GM19438 (cell line): ENCODE measurements at regions not wholly inside any gene's neighbourhood (a gene's known extent, or its start where the extent isn't known, plus 50 kb on each side); places are given as distances from the start of the nearest gene placed in this dataset.

Experiments
- ATAC-seq: cut with Tn5 transposase; IDR thresholded peaks from one replicate; pipeline ENCODE4 v1.9.1; 2021; ENCODE audit warnings: low read depth; ENCODE audit not compliant: unreplicated experiment

DNA sequence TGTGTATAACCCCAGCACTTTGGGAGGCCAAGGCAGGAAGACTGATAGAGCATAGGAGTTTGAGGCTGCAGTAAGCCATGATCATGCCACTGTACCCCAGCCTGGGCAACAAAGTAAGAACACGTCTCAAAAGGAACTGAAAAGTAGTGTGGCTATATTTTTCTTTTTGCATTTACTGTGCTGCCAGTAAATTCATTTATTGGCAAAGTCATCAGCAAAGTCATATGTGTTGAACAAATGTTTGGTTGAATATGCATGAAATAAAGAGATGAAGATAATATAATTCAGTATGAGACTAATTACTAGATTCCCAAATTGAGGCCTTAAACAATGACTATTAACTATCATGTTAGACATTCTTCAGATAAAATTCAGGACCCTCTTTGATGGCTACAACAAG, 829.1 kb downstream of the PCDH7 start:
- no peak for ATAC-seq

DNA sequence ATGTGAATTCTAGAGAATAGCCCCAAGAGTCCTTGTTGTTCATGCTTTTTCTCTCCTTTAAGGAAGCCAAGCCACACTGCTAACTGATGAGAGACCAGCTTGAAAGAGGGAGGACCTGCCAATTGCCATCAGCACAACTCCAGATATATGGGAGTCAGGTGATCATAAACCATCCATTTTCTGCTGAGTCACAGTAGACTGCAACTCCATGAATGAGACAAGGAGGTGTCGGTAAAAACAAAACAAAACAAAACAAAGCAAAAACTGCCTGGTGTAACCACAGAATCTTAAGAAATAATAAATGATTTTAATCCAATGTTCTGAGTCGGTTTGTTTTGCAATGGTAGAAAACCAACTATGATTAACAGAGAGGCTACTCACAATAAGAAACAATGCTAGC, 837.3 kb downstream of the PCDH7 start:
- no peak for ATAC-seq

DNA sequence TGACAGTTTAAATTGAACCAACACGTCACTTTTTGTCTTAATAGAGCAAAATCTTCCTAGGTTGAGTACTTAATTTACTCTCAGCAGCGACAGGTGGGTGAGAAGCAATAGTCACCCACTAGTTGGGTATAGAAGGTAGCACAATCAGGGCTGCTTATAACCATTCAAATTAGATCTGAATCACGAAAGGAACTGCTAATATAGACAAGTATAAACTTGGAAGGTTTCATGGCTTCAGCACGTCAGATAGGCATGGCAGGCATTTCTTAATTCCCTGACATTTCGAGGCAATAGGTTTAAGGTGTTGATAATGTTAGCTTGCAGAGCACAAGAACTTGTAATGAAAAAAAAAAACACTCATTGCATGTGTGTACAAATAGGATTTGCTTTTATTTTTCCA, 853.4 kb downstream of the PCDH7 start:
- ATAC-seq: no peak

DNA sequence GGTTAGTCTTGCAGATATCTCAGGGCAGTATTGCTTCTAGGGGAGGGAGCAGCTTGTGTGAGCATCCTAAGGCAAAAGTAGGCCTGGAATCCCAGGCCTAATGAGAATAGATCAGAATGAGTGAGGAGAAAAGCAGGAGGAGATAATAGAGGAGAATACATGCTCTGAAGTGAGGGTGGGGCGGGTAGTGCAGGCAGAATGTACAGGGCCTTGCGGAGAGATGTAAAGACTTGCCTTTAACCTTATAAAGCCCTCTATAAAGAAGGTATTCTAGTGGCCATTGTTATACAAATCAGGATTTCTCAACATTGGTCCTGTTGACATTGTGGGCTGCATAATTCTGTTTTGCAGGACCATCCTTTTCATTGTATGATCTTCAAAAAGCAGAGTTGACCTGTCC, 855.3 kb downstream of the PCDH7 start:
- ATAC-seq: no peak

DNA sequence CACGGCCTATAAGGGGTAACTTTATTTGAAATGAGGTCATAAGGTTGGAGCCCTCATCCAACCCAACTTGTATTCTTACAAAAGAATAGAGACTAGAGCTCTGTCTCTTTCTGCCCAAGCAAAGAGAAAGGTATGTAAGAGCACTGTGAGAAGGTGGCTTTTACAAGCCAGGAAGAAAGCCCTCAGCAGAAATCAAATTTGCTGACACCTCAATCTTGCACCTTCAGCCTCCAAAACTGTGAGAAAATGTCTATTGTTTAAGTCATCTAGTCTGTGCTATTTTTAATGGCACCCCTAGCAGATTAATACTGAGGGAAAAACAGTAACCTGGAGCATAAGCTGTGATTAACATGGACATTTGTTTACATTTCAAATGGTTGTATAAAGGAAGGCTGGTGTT, 860.7 kb downstream of the PCDH7 start:
- ATAC-seq: no peak

DNA sequence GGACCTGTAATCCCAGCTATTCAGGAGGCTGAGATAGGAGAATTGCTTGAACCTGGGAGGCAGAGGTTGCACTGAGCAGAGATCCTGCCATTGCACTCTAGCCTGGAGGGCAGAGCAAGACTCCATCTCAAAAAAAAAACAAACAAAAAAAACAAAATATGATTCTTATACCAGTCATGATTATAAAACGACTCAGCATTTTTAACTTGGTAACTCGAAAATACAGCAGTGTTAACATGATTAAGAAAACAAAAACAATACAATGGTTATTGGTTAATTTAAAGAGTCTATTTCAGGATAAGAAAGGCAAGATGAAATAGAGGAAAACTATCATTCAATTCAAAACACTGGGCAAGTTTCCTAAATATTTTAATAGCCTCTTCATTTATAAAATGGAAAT, 865.3 kb downstream of the PCDH7 start:
- no peak for ATAC-seq

DNA sequence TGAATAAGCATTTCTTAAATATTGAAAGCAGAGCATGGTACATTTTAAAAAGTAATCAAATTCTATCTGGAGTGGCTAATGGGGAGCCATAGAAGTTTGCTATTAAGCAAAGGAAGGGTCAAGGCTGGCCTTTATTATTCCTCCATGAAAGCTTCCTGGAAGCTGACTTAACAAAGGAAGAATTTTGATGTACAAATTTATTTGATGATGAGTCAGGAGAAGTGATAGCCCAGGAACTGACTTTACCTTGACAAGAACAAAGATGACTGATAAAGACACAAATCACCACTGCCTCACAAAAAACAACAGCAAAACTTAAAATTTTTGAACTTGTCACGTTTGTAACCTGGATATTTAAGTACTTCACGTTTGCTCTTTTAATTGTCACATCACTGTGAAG, 872.1 kb downstream of the PCDH7 start:
- no peak for ATAC-seq

DNA sequence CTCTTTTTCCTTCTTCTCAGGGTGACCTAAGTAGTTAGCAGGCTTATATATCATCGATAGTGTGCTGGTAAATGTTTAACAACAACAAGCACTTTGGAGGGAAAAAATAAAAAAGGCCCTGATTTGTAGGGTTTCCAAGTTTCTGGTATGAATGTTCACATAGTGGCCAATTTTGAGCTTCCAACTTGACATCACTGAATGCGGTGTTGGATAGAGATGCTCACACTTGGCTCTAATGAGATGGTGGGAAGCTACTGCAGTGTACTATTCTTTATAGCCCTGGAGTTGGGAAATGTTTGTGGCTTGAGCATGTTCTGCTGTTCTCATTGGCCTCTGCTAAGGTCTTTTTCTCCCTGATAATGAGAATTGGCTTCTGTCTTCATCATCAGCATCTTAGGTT, 875.3 kb downstream of the PCDH7 start:
- no peak for ATAC-seq

DNA sequence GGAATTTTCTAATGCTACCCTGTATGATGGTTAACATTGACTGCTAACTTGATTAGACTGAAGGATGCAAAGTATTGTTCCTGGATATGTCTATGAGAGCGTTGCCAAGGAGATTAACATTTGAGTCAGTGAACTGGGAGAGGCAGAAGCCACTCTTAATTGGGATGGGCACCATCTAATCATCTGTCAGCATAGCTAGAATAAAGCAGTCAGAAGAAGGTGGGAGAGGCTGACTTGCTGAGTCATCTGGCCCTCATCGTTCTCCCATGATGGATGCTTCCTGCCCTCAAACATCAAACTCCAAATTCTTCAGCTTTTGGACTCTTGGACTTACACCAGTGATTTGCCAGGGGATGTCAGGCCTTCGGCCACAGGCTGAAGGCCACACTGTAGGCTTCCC, 878.5 kb downstream of the PCDH7 start:
- no peak for ATAC-seq

DNA sequence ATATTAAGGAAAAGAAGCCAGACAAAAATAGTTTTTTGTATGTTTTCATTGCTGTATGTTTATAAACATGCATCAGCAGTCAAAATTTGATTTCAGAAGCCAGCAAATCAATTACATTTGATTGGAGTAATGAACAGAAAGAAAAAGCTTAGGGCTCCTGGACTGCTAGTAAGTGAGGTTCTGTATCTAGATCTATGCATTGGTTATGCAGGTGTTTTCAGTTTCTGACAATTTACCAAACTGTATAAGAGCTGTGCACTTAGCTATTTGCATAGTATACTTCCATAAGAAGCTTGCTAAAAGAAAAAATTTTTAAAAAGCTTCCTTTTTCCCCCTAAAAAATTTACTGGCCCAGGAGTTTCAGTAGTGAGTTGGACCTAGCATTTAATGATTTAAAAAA, 881.6 kb downstream of the PCDH7 start:
- no peak for ATAC-seq

DNA sequence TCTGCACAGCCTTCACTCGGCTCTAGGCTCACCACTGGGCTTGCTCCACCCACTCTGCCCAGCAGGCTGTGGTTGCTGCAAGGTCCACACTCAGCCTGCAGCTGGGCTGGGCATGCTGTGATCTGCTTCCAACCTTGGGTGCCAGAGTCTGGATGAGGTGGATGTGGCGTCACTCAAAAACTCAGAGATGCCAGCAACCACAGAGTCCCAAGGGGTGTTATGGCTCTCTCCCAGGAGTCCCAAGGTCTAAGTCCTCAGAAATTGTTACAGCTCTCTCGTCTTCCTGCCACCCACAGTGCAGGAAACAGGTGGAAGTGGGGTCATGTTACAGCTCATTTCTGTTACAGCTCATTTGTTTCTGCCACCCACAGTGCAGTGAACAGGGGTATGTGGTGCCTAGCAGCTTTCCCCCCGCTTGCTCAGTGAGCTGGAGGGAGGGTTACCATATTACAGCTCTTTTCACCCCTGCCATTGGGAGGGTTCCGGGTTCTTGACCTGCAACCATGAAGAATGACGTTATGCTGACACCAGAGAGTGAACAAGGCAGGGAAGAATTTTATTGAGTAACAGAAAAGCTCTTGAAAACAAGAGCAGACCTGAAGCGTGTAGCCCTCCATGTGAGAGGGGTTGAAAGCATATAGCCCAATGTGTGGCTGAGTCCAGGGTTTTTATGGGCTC, 893.9 kb downstream of the PCDH7 start:
- no peak for ATAC-seq

DNA sequence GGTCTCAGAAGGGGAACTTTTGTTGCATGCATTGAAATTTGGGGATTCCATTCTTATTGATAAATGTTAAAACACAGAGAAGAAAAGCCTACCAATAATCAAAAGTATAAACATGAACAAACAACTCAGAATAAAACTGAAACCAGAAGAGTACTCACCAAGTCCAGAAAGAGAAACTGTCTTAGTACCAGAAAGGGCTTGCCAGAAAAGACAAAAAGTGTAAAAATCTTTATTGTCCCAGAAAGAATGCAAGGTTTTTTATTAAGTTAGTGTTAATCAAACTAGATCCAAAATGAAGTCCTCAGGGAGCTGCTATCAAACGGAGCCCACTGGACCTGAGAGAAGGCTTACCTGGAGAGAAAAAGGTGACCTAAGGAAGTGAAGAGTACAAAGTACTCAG, 897.5 kb downstream of the PCDH7 start:
- ATAC-seq: no peak

DNA sequence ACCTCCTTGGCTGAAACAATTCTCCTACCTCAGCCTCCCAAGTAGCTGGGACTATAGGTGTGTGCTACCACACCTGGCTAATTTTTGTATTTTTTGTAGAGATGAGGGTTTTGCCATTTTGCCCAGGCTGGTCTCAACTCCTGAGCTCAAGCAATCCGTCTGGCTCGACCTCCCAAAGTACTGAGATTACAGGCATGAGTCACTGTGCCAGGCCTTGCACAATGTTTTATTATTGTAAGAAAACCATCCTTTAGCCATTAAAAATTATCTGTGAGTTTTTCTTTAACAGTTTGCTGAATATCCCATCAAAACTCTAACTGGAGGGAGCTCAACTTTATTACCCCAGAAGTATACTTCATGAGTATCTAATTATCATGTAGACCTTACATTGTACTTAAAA, 900.3 kb downstream of the PCDH7 start:
- no peak for ATAC-seq

DNA sequence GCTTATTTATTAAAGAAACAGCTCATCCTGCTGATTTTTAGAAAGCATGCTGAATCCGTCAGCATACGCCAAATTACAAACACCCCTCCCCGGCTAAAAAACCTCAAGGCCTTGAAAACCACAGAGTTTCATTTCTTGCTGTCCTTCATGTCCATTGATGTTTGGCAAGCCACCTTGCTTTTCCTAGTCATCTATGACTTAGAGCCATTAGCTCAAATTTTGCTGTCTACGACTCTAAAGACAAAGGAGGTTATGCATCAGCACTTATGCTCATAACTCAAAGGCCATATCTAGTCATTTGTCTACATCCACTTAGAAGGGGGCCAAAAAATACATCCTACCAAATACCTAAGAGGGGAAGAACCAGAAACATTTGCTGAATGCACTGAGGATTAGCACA, 925.1 kb downstream of the PCDH7 start:
- ATAC-seq: no peak

DNA sequence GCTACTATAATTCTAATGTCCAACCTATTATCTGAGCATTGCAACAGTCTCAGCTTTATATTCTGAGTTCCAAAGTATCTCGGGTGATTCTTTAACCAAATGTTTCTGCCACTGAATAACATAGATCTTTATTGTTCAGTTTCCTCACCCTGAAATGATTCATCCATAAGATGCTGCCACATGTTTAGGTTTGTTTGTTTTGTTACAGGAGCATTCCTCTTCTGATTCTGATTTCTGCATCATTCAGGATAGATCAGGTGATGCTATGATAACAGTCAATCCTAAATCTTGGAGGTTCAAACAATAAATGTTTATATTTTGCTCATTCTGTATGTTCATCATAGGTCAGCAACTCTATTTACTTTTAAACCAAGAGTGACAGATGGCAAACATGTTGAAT, 927.6 kb downstream of the PCDH7 start:
- no peak for ATAC-seq

DNA sequence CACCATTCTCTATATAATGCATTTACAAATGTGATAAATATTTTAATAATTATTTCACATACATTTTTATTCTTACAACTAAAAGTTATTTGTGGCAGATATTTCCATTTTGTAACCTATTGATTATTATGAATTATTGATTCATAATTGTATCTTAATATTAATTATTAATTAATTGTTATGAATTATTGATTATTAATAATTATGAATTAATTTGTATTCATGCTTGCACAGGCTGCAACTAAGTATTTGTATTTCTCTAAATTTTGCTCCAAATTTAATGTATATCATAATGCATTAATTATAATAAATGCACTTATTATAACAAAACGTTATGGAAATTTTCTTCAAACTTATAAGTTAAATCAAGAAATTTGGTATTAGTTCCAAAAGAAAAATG, 929.7 kb downstream of the PCDH7 start:
- no peak for ATAC-seq

DNA sequence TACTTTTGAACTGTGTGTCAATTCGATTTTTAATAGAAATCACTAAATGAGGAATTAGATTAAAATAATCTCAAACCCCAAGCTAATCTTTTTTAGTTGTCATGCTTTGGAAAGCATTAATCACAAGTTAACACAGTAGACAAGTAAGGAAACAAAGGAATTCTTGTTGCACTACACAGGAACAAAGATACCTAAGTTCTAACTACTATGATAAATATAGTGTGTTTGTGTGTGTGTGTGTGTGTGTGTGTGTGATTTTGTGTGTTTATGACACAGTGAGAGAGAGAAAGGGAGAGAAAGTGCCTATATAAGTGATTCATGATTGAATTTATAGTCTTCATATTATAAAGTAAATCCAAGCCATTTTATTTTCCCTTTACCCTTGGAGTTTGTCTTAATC, 931.4 kb downstream of the PCDH7 start:
- ATAC-seq: no peak

DNA sequence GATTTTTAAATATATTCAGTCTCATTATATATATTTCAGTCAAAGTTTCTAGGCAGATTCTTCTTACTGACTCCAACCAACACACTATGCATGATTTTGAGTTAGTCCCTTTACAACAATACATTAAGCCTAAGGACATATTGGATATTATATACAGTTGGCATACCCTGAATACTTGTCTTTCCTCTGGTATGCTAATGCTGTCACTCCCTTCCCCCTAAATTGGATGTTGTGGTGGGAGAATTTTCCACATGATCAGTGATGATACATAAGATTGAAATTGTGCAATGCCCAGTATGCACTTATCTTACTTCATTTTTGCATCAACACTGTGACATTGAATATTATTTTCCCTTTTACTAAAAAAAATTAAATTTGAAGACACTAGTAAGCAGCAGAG, 935.2 kb downstream of the PCDH7 start:
- ATAC-seq: no peak

DNA sequence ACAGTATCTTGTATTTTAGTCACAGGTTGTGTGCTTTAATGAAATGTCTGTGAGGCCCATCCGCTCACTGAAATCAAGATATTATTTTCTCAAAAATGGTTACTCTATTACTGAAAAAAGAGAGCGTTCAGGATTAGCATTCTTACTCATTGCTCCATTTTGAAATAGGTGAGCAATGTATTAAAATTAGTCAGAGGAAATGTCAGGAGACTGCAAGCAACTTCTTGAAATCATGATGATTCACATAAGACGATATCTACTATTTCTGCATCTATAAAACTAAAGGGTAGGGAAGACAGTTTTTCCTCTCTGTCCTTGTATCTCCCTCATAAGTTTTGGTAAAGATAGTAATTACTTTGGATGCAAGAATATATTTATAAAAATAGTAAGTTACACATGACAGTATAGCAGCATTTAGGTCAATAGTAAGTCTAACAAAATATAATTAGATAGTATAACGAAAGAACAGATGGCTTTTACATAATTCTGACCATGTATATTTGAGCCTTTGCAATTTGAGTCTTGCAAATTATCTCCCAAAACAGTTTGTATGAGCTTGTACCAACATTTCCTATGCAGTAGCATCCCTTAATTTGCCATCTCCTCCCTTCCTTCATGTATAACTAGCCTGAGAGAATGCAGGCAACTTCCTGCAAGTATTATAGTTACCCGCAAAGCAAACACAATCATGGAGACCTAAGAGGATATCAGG, 937.8 kb downstream of the PCDH7 start:
- no peak for ATAC-seq

DNA sequence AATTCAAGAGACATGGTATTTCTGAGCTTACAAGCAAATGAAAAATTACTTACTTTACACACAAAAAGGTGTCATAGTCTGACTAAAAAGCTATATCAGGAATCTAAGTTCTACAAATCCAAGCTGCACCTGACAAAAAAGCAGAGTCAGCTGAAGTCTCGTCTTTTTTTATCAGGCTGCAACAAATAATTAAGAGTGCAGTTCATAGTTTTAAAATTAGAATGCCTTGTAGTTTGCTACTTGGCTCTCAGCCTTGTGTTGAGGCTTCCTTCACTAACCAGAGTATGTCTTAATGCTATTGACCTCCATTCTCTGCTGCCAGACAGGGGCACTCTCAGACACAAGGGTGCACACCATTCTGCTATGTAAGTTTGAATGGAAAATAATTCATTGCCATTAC, 940.7 kb downstream of the PCDH7 start:
- no peak for ATAC-seq

DNA sequence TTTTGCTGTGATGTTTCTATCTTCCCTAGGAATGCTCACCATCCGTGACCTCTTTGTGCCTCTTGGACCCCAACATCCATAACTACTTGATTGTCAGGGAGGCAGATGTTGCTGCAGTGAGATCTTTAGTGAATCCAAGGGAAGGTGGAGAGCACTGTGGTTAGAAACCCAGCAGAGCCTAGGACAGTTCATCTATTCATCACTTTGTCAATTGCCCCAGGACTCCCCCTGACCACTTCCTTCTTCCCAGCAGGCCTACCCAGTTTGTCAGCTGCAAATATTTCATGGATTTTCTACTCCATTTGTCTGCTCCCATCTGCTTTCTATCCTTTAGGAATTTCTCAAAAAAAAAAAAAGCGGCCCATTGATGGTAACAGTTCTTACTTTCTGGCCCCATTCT, 942.8 kb downstream of the PCDH7 start:
- ATAC-seq: no peak

DNA sequence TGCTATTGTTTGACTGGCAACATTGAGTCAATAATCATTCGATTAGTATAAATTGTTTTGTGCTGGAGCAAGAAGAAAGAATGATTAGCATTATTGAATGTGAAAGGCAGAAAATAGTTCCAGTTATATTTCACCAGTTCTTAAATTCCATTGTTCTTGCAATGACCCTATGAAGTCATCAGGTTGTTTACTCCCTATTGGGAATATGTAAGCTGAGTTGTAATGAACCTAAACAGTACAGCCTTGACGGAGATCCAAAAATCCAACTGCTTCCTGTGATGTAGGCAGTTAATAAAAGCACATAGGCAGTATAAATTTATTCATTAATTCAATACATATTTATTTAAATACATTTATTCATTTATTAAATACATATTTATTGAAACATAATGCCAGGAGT, 947.5 kb downstream of the PCDH7 start:
- no peak for ATAC-seq
